ENCODE measurements at regions not wholly inside any gene's neighbourhood (a gene's known extent, or its start where the extent isn't known, plus 50 kb on each side); places are given as distances from the start of the nearest gene placed in this dataset.
"Not testable (repeated sequence)": the region's sequence is repeated elsewhere in the genome, so short reads cannot be mapped to it uniquely, and the experiment has no call there.

GRCh38 chr7:17396692-17397091 lies 98.2 kb downstream of the AHR start:
- no peak for DNase-seq

GRCh38 chr7:17401791-17402627 lies 103.6 kb downstream of the AHR start:
- DNase-seq = no peak

GRCh38 chr7:17402628-17403278 lies 104.3 kb downstream of the AHR start:
- DNase-seq = no peak

GRCh38 chr7:17404006-17404405 lies 105.6 kb downstream of the AHR start:
- no peak for DNase-seq

- DNase-seq = peak in 1 of 3 donors; percentile 47
These were observed 107.3 kb downstream of the AHR start for GRCh38 chr7:17405786-17406185.

- DNase-seq = no peak
These were observed 108.3 kb downstream of the AHR start for GRCh38 chr7:17406738-17407137.

- no peak for DNase-seq
These were observed 108.8 kb downstream of the AHR start for GRCh38 chr7:17407229-17407628.

- DNase-seq = peak in 1 of 3 donors; percentile 14
These were observed 109.9 kb downstream of the AHR start for GRCh38 chr7:17408245-17408903.

GRCh38 chr7:17408904-17409290 lies 110.4 kb downstream of the AHR start:
- DNase-seq = no peak

- no peak for DNase-seq
These were observed 113.5 kb downstream of the AHR start for GRCh38 chr7:17411922-17412321.

- DNase-seq = no peak
These were observed 114.4 kb downstream of the AHR start for GRCh38 chr7:17412883-17413282.

- DNase-seq = no peak
These were observed 117.5 kb downstream of the AHR start for GRCh38 chr7:17415955-17416354.

GRCh38 chr7:17420308-17421015 lies 122.0 kb downstream of the AHR start:
- DNase-seq = not testable (repeated sequence)

- DNase-seq = no peak
These were observed 123.5 kb downstream of the AHR start for GRCh38 chr7:17421941-17422340.

- DNase-seq = peak in 1 of 3 donors; percentile 10
These were observed 124.5 kb downstream of the AHR start for GRCh38 chr7:17422966-17423365.

GRCh38 chr7:17427924-17428323 lies 129.5 kb downstream of the AHR start:
- DNase-seq = no peak

- DNase-seq = no peak
These were observed 131.1 kb downstream of the AHR start for GRCh38 chr7:17429579-17429978.

- DNase-seq = no peak
These were observed 134.3 kb downstream of the AHR start for GRCh38 chr7:17432793-17433192.

- no peak for DNase-seq
These were observed 135.7 kb downstream of the AHR start for GRCh38 chr7:17434191-17434590.

GRCh38 chr7:17434841-17435692 lies 136.6 kb downstream of the AHR start:
- DNase-seq = no peak

- DNase-seq = no peak
These were observed 137.7 kb downstream of the AHR start for GRCh38 chr7:17436126-17436525.
